HepG2 (cell line): ENCODE measurements at regions not wholly inside any gene's neighbourhood (a gene's known extent, or its start where the extent isn't known, plus 50 kb on each side); places are given as distances from the start of the nearest gene placed in this dataset.

Source experiments
- ATAC-seq: fragments of 200-7000 bp; cut with Tn5 transposase; 3 replicates; pipeline ENCODE4 v1.9.1; 2020; ENCODE audit warnings: mild to moderate bottlenecking, moderate library complexity
- BruUV-seq: library from RNA; stranded (reverse); fragments of 400-500 nt; replicated peaks from 2 replicates; lab custom pipeline; 2021; lab: Mats Ljungman, UMichigan
- CTCF ChIA-PET: fragments of 300-600 bp; formaldehyde crosslinking; extraction: SDS; loops from one replicate; lab custom pipeline; 2021; ENCODE audit warnings: low total read pairs, inconsistent platforms, low intra/inter-chr PET ratio; lab: Yijun Ruan, JAX
- POLR2A ChIA-PET: fragments of 350-600 bp; sonication (Branson Sonifier 250); formaldehyde crosslinking; loops from one replicate; lab custom pipeline; 2020; ENCODE audit warnings: antibody characterized with exemption, inconsistent platforms; lab: Yijun Ruan, JAX
- DNase-seq: peaks from one replicate; pipeline ENCODE4 v3.0.0-alpha.2; 2015; ENCODE audit warnings: low spot score
- FAIRE-seq: peaks from 3 replicates; lab custom pipeline; 2011; peaks lifted over from hg19 to GRCh38; lab: Jason Lieb, UNC
- H2AFZ ChIP-seq: one replicate; pipeline ENCODE4 v1.6.1; 2011; ENCODE audit warnings: low read length, inconsistent platforms
- H3K27ac ChIP-seq: fragments of 300-600 bp; 3 replicates; pipeline ENCODE4 v1.8.0; 2011; ENCODE audit warnings: mixed run types, mild to moderate bottlenecking, mixed read lengths, low read length, inconsistent platforms; ENCODE audit not compliant: insufficient read depth; ENCODE audit errors: extremely low read length
- H3K27me3 ChIP-seq, 2 experiments: fragments of 200-600 bp in 1 of 2; 2 replicates in 1 of 2; 3 replicates in 1 of 2; pipeline versions ENCODE4 v1.6.0 to v1.8.0; 2011; ENCODE audit warnings: low read length in 2 of 2, mild to moderate bottlenecking in 2 of 2, moderate library complexity in 2 of 2, inconsistent platforms in 1 of 2; ENCODE audit not compliant: insufficient read depth in 2 of 2, control insufficient read depth in 1 of 2
- H3K36me3 ChIP-seq, 2 experiments: fragments of 200-600 bp in 1 of 2; replicated peaks in 1 of 2; 2 replicates in 1 of 2; 3 replicates in 1 of 2; pipeline versions ENCODE4 v1.5.1 to v1.8.0; 2011; ENCODE audit warnings: low read length in 2 of 2, inconsistent platforms in 1 of 2; ENCODE audit not compliant: insufficient read depth in 2 of 2, control insufficient read depth in 1 of 2
- H3K4me1 ChIP-seq: 2 replicates; pipeline ENCODE4 v1.5.1; 2012; ENCODE audit warnings: low read length, inconsistent platforms; ENCODE audit not compliant: insufficient read depth
- H3K4me2 ChIP-seq: 2 replicates; pipeline ENCODE4 v1.6.0; 2011; ENCODE audit warnings: low read depth, low read length, inconsistent platforms
- H3K4me3 ChIP-seq, 3 experiments: fragments of 200-600 bp in 1 of 3; sonication (generic), shearing (Covaris generic) in 1 of 3; replicated peaks in 1 of 3; 2 replicates each; pipeline ENCODE4 v1.5.1; 2011 to 2016; ENCODE audit warnings: low read length in 3 of 3, inconsistent platforms in 2 of 3, low read depth in 2 of 3, mild to moderate bottlenecking in 2 of 3, control low read depth in 1 of 3, mixed read lengths in 1 of 3; ENCODE audit not compliant: insufficient read depth in 1 of 3
- H3K79me2 ChIP-seq: one replicate; pipeline ENCODE4 v1.6.1; 2011; ENCODE audit warnings: low read length, inconsistent platforms; ENCODE audit not compliant: insufficient read depth
- H3K9ac ChIP-seq: 2 replicates; pipeline ENCODE4 v1.6.0; 2011; ENCODE audit warnings: mild to moderate bottlenecking, low read depth, low read length, inconsistent platforms; ENCODE audit not compliant: insufficient read depth
- H3K9me3 ChIP-seq: 2 replicates; pipeline ENCODE4 v1.5.1; 2012; ENCODE audit warnings: mild to moderate bottlenecking, low read length
- H4K20me1 ChIP-seq: 2 replicates; pipeline ENCODE4 v1.6.0; 2011; ENCODE audit warnings: inconsistent platforms, mild to moderate bottlenecking, low read length, moderate library complexity; ENCODE audit not compliant: insufficient read depth
- ELF1 ChIP-seq: sonication (generic); formaldehyde crosslinking; IDR thresholded peaks from 2 replicates; pipeline ENCODE4 v1.4.0; 2020; ENCODE audit warnings: missing genetic modification reagents
- MBNL3 ChIP-seq: fragments of 250-450 bp; sonication (Bioruptor Pico); conservative IDR thresholded peaks from 2 replicates; pipeline ENCODE4 v1.8.0; 2022; ENCODE audit warnings: mild to moderate bottlenecking, inconsistent platforms
- MTF1 ChIP-seq: sonication (generic); formaldehyde crosslinking; IDR thresholded peaks from 2 replicates; pipeline ENCODE4 v1.5.0; 2020; ENCODE audit warnings: missing genetic modification reagents
- NFKBIZ ChIP-seq: IDR thresholded peaks from 2 replicates; pipeline ENCODE4 v1.6.1; 2018; ENCODE audit warnings: missing genetic modification reagents, missing compliant biosample characterization
- RBAK ChIP-seq: sonication (generic); formaldehyde crosslinking; IDR thresholded peaks from 2 replicates; pipeline ENCODE4 v1.5.1; 2020; ENCODE audit warnings: mild to moderate bottlenecking, missing genetic modification reagents
- TEAD3 ChIP-seq: optimal IDR thresholded peaks from 2 replicates; pipeline ENCODE3; 2016; ENCODE audit warnings: borderline replicate concordance
- ZIK1 ChIP-seq: sonication (generic); formaldehyde crosslinking; IDR thresholded peaks from 2 replicates; pipeline ENCODE4 v1.5.0; 2020; ENCODE audit warnings: mild to moderate bottlenecking, low read depth, missing genetic modification reagents, borderline replicate concordance
- ZKSCAN1 ChIP-seq: fragments of 150-350 bp; IDR thresholded peaks from 2 replicates; pipeline ENCODE4 v1.6.1; 2014; ENCODE audit warnings: low read length
- ZNF136 ChIP-seq: sonication (generic); formaldehyde crosslinking; IDR thresholded peaks from 2 replicates; pipeline ENCODE4 v1.8.1; 2022; ENCODE audit warnings: low read depth, mild to moderate bottlenecking, moderate library complexity, missing genetic modification reagents
- ZNF333 ChIP-seq: sonication (generic); formaldehyde crosslinking; IDR thresholded peaks from 2 replicates; pipeline ENCODE4 v1.4.0; 2020; ENCODE audit warnings: mild to moderate bottlenecking, missing genetic modification reagents, borderline replicate concordance
- ZNF569 ChIP-seq: sonication (generic); formaldehyde crosslinking; IDR thresholded peaks from 2 replicates; pipeline ENCODE4 v1.5.0; 2020; ENCODE audit warnings: mild to moderate bottlenecking, missing genetic modification reagents, moderate library complexity, borderline replicate concordance
- ZNF720 ChIP-seq: sonication (generic); formaldehyde crosslinking; IDR thresholded peaks from 2 replicates; pipeline ENCODE4 v1.4.0; 2020; ENCODE audit warnings: missing genetic modification reagents
- ZNF781 ChIP-seq: sonication (generic); formaldehyde crosslinking; IDR thresholded peaks from 2 replicates; pipeline ENCODE4 v1.5.1; 2020; ENCODE audit warnings: borderline replicate concordance, mild to moderate bottlenecking, missing genetic modification reagents; ENCODE audit errors: not compliant biosample characterization
- ZNF883 ChIP-seq: sonication (generic); formaldehyde crosslinking; IDR thresholded peaks from 2 replicates; pipeline ENCODE4 v1.5.1; 2020; ENCODE audit warnings: mild to moderate bottlenecking, missing genetic modification reagents; ENCODE audit errors: not compliant biosample characterization
- WGBS: methylation state at CpG from one replicate; pipeline ENCODE4 v1.1.6; 2017; ENCODE audit warnings: low lambda C conversion rate; 5-methylcytosine and 5-hydroxymethylcytosine counted together
- in situ Hi-C: cut with HindIII; loops from 2 replicates; pipeline ENCODE4 v1.10.0; 2017; ENCODE audit warnings: low pct_unique_long_range_greater_than_20kb; ENCODE audit not compliant: extremely low pct_ligation_motif_present
- intact Hi-C: fragments of 100-400 bp; cut with micrococcal nuclease; formaldehyde crosslinking; loops from one replicate; pipeline ENCODE4 v1.10.0; 2022; ENCODE audit not compliant: unreplicated experiment
- TF ChIP-seq, protein P1 (sequence below): sonication (generic); formaldehyde crosslinking; IDR thresholded peaks from 2 replicates; pipeline ENCODE4 v1.5.0; 2020; ENCODE audit warnings: mild to moderate bottlenecking, missing genetic modification reagents, borderline replicate concordance
- TF ChIP-seq, protein P2 (sequence below): sonication (generic); formaldehyde crosslinking; conservative IDR thresholded peaks from 2 replicates; pipeline ENCODE4 v1.8.0; 2022; ENCODE audit warnings: missing genetic modification reagents
- TF ChIP-seq, protein P3 (sequence below): IDR thresholded peaks from 2 replicates; pipeline ENCODE4 v1.6.1; 2016; ENCODE audit warnings: missing compliant biosample characterization, missing genetic modification reagents, borderline replicate concordance

DNA sequence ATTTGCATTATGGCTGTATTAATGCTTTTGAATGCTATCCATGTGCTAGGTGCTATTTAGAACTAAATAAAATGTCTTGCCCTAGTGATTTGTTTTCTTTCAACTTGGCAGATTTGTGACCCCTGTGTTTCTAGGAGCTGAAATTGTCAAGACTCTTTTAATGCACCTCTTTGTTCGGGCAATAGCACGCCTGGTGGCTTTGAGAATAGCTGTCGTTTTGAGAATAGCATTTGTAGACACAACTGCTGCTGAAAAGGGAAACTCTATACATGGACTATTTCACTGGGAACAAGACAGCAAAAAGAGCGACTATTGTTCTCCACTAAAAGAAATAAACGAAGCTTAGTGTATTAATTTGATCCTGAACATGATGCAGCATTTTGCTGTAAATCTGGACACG, 352.1 kb upstream of the ZNF521 start:
- no peak overlapping the region for H3K4me3 ChIP-seq
- no peak overlapping the region for H3K27ac ChIP-seq
- no peaks in the 10 kb centered on the region for H3K9me3 ChIP-seq
- no peaks in the 10 kb centered on the region for H4K20me1 ChIP-seq
- no peaks in the 10 kb centered on the region for H3K36me3 ChIP-seq
- no TSS peak for BruUV-seq
- H2AFZ ChIP-seq: no peak overlapping the region
- ChIA-PET POLR2A (no interaction called here), CTCF (no interaction called here)
- no peaks in the 10 kb centered on the region for H3K79me2 ChIP-seq
- no peak overlapping the region for H3K4me2 ChIP-seq
- intact Hi-C loops: no loop called here
- no peak for ATAC-seq
- TF ChIP-seq ELF1 (no peak), RBAK (CRISPR knock-in tag) (no peak), MBNL3 (no peak), ZNF569 (CRISPR knock-in tag) (no peak), ZIK1 (CRISPR knock-in tag) (no peak), ZKSCAN1 (no peak), ZNF720 (CRISPR knock-in tag) (no peak), ZNF333 (CRISPR knock-in tag) (no peak), TEAD3 (CRISPR knock-in tag) (no peak), NFKBIZ (no peak), ZNF136 (CRISPR knock-in tag) (no peak), ZNF883 (CRISPR knock-in tag) (no peak), ZNF781 (CRISPR knock-in tag) (no peak), MTF1 (CRISPR knock-in tag) (no peak)
- TF ChIP-seq, protein P1, sequence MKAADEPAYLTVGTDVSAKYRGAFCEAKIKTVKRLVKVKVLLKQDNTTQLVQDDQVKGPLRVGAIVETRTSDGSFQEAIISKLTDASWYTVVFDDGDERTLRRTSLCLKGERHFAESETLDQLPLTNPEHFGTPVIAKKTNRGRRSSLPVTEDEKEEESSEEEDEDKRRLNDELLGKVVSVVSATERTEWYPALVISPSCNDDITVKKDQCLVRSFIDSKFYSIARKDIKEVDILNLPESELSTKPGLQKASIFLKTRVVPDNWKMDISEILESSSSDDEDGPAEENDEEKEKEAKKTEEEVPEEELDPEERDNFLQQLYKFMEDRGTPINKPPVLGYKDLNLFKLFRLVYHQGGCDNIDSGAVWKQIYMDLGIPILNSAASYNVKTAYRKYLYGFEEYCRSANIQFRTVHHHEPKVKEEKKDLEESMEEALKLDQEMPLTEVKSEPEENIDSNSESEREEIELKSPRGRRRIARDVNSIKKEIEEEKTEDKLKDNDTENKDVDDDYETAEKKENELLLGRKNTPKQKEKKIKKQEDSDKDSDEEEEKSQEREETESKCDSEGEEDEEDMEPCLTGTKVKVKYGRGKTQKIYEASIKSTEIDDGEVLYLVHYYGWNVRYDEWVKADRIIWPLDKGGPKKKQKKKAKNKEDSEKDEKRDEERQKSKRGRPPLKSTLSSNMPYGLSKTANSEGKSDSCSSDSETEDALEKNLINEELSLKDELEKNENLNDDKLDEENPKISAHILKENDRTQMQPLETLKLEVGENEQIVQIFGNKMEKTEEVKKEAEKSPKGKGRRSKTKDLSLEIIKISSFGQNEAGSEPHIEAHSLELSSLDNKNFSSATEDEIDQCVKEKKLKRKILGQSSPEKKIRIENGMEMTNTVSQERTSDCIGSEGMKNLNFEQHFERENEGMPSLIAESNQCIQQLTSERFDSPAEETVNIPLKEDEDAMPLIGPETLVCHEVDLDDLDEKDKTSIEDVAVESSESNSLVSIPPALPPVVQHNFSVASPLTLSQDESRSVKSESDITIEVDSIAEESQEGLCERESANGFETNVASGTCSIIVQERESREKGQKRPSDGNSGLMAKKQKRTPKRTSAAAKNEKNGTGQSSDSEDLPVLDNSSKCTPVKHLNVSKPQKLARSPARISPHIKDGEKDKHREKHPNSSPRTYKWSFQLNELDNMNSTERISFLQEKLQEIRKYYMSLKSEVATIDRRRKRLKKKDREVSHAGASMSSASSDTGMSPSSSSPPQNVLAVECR (CRISPR knock-in tag): no peak
- TF ChIP-seq, protein P2, sequence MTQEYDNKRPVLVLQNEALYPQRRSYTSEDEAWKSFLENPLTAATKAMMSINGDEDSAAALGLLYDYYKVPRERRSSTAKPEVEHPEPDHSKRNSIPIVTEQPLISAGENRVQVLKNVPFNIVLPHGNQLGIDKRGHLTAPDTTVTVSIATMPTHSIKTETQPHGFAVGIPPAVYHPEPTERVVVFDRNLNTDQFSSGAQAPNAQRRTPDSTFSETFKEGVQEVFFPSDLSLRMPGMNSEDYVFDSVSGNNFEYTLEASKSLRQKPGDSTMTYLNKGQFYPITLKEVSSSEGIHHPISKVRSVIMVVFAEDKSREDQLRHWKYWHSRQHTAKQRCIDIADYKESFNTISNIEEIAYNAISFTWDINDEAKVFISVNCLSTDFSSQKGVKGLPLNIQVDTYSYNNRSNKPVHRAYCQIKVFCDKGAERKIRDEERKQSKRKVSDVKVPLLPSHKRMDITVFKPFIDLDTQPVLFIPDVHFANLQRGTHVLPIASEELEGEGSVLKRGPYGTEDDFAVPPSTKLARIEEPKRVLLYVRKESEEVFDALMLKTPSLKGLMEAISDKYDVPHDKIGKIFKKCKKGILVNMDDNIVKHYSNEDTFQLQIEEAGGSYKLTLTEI: no peak
- TF ChIP-seq, protein P3, sequence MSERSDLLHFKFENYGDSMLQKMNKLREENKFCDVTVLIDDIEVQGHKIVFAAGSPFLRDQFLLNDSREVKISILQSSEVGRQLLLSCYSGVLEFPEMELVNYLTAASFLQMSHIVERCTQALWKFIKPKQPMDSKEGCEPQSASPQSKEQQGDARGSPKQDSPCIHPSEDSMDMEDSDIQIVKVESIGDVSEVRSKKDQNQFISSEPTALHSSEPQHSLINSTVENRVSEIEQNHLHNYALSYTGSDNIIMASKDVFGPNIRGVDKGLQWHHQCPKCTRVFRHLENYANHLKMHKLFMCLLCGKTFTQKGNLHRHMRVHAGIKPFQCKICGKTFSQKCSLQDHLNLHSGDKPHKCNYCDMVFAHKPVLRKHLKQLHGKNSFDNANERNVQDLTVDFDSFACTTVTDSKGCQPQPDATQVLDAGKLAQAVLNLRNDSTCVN (CRISPR knock-in tag): no peak
- 10% methylated on average over 6 of the region's 6 CpGs for WGBS
- no peaks in the 10 kb centered on the region for H3K27me3 ChIP-seq
- in situ Hi-C loops: no loop called here
- no peak overlapping the region for H3K9ac ChIP-seq
- FAIRE-seq: no peak
- no peaks in the 10 kb centered on the region for H3K4me1 ChIP-seq
- DNase-seq: no peak
